M059J (cell line): ENCODE measurements at regions not wholly inside any gene's neighbourhood (a gene's known extent, or its start where the extent isn't known, plus 50 kb on each side); places are given as distances from the start of the nearest gene placed in this dataset.

ENCODE experiments used
- DNase-seq: peaks from one replicate; pipeline ENCODE4 v3.0.0-alpha.2; 2012; ENCODE audit warnings: low read depth

DNA sequence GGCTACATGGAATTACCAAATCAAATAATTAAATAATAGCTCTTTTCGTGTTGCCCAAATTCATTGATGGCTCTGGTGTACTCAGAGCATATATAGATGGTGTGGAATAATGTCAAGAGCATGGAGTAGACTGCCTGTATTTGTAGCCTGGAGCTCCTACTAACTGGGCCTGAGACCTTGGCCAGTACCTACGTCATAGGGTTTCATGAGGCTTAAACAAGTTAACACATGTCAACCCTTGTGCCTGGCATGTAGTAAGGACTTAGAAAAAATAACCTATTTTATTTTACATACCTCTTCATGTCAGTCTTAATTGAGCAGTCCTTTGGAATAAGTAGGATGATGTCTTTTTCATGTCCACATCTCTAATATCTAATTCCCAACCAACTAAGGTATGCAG is 223.7 kb upstream of the DPH6 start:
- no peak for DNase-seq

GRCh38 chr15:35771746-35772442 is 225.9 kb upstream of the DPH6 start:
- no peak for DNase-seq

- DNase-seq = no peak
Observed at GRCh38 chr15:35774653-35775052, 228.7 kb upstream of the DPH6 start.

GRCh38 chr15:35775471-35775870 is 229.5 kb upstream of the DPH6 start:
- no peak for DNase-seq

DNA sequence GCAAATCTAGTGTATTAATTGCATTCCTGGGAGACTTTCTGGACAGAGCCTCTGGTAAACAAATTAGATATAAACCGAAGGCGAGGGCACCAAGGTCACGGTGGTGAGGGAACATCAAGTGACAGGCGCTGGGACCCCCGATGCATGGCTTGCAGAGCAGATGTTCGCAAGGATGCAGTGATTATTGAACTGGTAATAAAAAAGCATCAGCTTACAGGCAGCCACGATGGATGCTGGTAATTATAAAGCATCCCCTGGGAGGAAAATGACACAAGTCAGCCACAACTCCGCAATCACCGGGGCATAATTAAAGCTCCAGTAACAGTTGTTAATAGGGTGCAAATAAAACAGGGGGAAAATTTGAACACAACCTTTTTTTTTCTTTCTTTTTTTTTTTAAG is 231.1 kb upstream of the DPH6 start:
- DNase-seq = no peak

- no peak for DNase-seq
Observed at GRCh38 chr15:35783203-35783602, 237.2 kb upstream of the DPH6 start.

DNA sequence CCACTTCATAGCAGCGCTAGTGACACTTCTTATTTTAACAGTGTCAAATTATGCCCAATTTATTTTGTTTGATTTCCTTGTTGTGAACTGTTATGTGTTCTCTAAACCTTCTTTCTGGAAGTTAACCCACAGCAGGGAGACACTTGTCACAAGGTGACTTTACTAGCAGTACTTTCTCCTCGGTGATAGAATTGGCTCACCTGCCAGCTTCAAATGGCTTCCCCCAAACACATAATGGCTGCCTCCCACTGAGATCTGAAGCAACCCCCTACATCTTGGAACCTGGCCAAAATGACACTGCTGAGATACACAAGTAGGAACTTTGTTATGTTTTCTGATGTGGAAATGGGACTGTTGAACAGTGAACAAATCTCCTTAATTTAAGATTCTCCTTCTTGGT is 238.8 kb upstream of the DPH6 start:
- no peak for DNase-seq

DNA sequence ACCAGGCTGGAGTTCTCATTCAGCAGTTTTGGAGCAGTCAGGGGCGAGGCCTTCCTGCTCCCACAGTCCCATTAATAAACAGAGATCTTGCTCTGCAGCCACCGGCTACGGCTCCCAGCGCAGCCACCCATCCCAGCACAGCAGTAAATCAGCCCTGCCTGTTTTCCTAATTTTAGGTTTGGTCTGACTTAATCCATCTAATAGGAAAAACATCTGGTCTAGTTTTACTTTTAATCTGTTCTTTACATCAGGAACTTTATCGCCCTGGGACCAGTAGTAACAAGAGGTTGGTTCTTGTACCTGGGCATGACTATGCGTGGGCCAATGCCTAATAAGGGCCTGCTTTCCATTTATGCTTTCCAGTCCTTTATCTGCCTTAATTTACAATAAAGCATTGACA is 264.0 kb upstream of the DPH6 start:
- DNase-seq = no peak

DNA sequence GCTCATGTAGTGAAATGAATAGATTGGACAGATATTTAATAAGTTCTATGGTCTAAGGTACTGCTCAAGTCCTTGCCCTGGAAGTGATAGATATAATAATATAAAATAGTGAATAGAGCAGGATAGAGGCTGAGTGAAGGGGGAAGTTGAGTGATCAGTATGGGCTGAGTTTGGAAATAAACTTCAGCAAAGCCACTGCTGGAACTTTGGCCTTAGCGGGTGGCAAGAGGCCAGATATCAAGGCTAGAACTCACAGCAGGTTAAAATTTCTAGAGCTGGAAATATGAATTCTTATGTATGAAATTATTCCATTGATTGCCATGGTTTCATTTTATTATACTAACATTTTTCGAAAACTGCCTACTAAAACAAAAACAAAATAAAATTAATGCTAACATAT is 267.6 kb upstream of the DPH6 start:
- no peak for DNase-seq

- no peak for DNase-seq
Observed at GRCh38 chr15:35818846-35819245, 272.9 kb upstream of the DPH6 start.

DNA sequence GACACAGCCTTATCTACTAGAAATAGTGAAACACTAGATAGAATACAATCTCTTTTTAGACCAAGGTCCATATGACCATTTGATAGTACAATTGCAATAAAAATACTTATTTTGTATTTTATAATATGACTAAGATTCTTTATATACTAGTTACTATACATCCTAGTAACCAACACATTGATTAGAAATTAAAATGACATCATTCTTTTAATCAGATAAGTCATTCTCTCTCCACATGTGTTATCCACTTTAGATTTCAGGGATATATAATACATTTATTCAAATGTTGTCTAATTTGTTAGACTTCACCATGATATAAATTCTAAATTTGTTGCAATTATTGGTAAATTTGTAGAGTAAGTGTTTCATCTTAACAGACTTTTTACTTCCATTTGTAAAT is 276.2 kb upstream of the DPH6 start:
- DNase-seq = no peak

DNA sequence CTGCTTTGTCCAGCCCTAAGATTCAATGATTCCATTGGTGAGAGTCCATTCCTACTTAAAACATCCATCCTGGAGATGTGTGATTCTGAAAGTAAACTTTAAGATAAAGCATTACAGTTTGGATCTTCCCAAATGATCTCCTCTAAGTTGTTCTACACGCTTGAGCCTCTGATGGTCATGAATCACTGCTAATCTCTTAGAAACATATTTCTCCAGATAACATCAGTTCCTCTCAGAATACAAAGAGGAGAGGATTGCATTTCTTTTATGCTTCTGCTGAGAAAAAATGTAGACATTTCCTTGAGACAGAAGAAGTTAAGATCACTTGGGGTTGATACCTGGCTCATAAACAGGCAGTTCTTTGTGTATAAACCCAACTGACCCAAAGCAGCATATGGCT is 281.2 kb upstream of the DPH6 start:
- DNase-seq = peak; percentile 2

DNA sequence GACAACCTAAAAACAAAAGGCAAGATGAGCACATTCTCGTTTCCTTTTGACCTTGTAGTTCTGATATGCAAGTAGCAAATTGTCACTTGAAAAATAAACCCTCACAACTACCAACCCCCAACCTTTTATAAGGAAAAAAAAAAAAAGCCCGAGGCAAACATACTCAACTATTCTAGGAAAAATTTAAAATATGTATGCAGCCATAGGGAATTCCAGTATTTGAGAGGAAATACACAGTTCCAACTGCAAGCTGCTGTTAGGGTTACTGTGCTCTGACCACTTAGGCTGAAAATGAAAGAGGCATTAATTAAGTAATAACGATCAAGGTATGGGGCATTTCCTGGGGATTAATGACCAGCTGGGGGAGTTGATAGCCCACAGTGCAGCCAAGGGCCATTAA is 281.9 kb upstream of the DPH6 start:
- DNase-seq = no peak

DNA sequence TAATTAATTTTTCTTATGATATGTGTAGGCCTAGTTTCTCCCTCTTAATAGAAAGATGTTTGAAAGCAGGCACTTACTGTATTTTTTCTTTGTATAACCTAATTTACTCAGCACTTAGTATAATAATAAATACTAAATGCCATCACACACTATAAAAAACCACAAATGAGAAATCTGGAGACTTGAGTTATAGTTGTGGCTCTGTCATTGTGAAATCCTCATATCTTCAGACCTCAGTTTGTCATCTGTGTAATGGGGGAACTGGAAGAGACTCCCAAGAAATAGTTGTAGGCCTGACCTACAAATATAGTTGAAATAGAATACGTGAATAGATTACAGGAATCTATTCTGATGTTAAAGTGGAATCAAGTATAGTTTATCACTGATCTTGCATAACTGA is 287.6 kb upstream of the DPH6 start:
- DNase-seq = no peak

- no peak for DNase-seq
Observed at GRCh38 chr15:35834216-35834830, 288.4 kb upstream of the DPH6 start.

DNA sequence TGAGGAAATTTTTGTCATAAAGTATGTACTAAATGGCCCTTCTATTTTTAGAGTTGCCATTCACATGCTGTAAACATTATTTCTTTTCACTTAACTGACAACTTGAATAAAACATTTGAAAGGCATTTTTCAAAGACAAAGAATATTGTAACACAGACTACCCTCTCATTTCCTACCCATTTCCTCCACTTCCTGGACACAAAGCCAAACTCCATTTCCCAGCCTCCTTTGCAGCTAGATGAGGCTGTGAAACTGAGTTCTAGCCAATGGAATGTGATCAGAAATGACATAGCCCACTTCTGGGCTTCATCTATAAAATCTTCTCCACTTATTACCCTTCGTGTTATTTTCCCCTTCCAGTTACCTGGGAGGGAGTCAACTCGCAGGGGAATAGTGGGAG is 288.9 kb upstream of the DPH6 start:
- DNase-seq = no peak

DNA sequence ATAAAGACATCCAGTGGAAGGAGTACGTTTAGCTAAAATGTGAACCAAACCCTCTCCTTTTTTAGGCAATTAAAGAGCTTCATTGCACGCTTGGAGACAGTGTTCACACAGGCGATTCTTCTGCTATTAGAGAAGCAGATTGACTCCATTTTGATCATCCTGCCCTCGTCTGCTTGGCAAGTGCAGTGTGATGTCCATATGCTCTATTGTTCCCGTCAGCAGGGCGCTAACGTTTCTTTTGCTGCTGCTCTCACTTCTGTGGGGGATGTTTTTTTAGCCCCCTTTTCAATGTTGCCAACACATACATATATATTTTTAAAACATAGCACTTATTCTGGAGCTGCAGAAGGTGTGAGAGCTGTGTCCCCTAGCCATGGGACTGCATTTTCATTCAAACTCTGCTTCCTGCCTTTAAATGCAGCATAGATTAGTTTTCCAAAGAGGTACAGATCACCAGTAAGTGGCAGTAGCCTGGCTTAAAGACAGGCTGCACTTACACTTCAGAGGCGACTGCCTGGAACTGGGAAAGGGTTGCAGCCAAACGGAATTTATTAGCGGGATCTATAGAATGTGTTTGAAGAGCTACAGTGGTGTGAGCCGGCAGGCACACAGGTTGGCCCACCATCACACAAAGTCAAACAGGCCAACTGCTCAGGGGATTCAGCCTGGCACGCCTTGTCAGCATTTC is 292.6 kb upstream of the DPH6 start:
- no peak for DNase-seq

GRCh38 chr15:35842631-35843030 is 296.7 kb upstream of the DPH6 start:
- DNase-seq = no peak

GRCh38 chr15:35843498-35843897 is 297.5 kb upstream of the DPH6 start:
- no peak for DNase-seq

GRCh38 chr15:35850284-35850683 is 304.3 kb upstream of the DPH6 start:
- no peak for DNase-seq

- DNase-seq = no peak
Observed at GRCh38 chr15:35851491-35851890, 305.5 kb upstream of the DPH6 start.

DNA sequence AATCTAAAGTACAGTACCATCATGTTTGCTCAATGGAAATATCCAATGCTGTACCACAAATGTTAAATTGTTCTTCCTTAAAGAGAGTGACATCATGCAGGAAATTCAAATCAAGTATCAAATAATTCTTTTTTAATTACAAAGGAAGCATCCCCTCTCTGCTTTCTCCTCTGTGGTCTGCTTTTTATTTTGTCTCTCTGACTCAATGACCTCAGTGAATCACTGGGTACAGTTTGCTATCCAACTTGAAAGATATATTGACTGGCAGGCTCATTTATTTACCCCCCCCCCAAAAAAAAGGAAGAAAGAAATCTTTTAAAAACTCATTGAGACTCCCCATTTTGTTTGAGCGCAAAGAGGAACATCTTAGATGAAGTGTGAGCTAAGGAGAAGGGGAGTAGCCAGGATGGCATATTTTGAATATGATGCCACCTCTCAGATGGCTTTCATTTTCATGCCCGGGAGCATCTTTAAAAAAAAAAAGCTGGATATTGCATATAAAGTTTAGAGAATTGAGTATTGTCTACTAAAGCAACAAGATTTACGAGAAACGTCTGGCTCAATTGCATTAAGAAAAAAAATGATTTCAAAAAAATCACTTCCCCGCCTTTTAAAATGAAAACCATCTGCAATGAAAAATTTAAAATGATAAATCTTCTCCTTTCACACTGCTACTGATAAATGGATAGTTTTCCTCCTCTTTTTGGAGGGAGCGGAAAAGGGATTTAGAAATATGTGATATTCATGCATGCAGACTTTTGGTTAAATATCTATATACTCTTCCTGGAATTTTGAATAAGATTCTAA is 307.1 kb upstream of the DPH6 start:
- DNase-seq = peak; percentile 6

- no peak for DNase-seq
Observed at GRCh38 chr15:35854316-35854715, 308.4 kb upstream of the DPH6 start.
